HUDEP-2 (cell line): ENCODE measurements at regions not wholly inside any gene's neighbourhood (a gene's known extent, or its start where the extent isn't known, plus 50 kb on each side); places are given as distances from the start of the nearest gene placed in this dataset.
"Not testable (repeated sequence)": the region's sequence is repeated elsewhere in the genome, so short reads cannot be mapped to it uniquely, and the experiment has no call there.

Experiments used
- DNase-seq, 76 experiments: peaks; one replicate each; lab custom pipeline; 2025; ENCODE audit not compliant: unreplicated experiment in 76 of 76; lab: John Stamatoyannopoulos, UW

- DNase-seq, result no peak
These were observed 99.8 kb upstream of the TEX13D start for GRCh38 chrX:124232523-124233201.

GRCh38 chrX:124234348-124234747, 98.1 kb upstream of the TEX13D start:
- DNase-seq, result no peak

- no peak for DNase-seq
These were observed 94.2 kb upstream of the TEX13D start for GRCh38 chrX:124238268-124238667.

GRCh38 chrX:124239324-124239723, 93.1 kb upstream of the TEX13D start:
- no peak for DNase-seq

GRCh38 chrX:124239911-124240310, 92.5 kb upstream of the TEX13D start:
- DNase-seq, result no peak

- DNase-seq, result no peak
These were observed 92.0 kb upstream of the TEX13D start for GRCh38 chrX:124240422-124240821.

GRCh38 chrX:124242131-124242530, 90.3 kb upstream of the TEX13D start:
- DNase-seq, result no peak

GRCh38 chrX:124249345-124249744, 83.1 kb upstream of the TEX13D start:
- DNase-seq, result no peak

- no peak for DNase-seq
These were observed 81.5 kb upstream of the TEX13D start for GRCh38 chrX:124250835-124251437.

- DNase-seq, result no peak
These were observed 77.8 kb upstream of the TEX13D start for GRCh38 chrX:124254611-124255010.

- DNase-seq, result no peak
These were observed 76.2 kb upstream of the TEX13D start for GRCh38 chrX:124256216-124256615.

- DNase-seq, result no peak
These were observed 75.7 kb upstream of the TEX13D start for GRCh38 chrX:124256629-124257380.

GRCh38 chrX:124257924-124258702, 74.3 kb upstream of the TEX13D start:
- DNase-seq, result no peak

- no peak for DNase-seq
These were observed 71.6 kb upstream of the TEX13D start for GRCh38 chrX:124260845-124261244.

- DNase-seq, result no peak
These were observed 68.7 kb upstream of the TEX13D start for GRCh38 chrX:124263743-124264142.

- no peak for DNase-seq
These were observed 64.4 kb upstream of the TEX13D start for GRCh38 chrX:124268099-124268498.

GRCh38 chrX:124269881-124270280, 62.6 kb upstream of the TEX13D start:
- DNase-seq, result no peak

- not testable (repeated sequence) for DNase-seq
These were observed 60.9 kb upstream of the TEX13D start for GRCh38 chrX:124271599-124271998.

- DNase-seq, result no peak
These were observed 60.0 kb upstream of the TEX13D start for GRCh38 chrX:124272370-124272982.

GRCh38 chrX:124274438-124275181, 57.9 kb upstream of the TEX13D start:
- DNase-seq, result peak in 1 of 76 experiments; percentile 0
